ENCODE measurements at regions not wholly inside any gene's neighbourhood (a gene's known extent, or its start where the extent isn't known, plus 50 kb on each side); places are given as distances from the start of the nearest gene placed in this dataset.

- H3K4me3 ChIP-seq (ENCODE audit: low read depth, low read length) = no peak overlapping the region
- TF ChIP-seq, protein P1, sequence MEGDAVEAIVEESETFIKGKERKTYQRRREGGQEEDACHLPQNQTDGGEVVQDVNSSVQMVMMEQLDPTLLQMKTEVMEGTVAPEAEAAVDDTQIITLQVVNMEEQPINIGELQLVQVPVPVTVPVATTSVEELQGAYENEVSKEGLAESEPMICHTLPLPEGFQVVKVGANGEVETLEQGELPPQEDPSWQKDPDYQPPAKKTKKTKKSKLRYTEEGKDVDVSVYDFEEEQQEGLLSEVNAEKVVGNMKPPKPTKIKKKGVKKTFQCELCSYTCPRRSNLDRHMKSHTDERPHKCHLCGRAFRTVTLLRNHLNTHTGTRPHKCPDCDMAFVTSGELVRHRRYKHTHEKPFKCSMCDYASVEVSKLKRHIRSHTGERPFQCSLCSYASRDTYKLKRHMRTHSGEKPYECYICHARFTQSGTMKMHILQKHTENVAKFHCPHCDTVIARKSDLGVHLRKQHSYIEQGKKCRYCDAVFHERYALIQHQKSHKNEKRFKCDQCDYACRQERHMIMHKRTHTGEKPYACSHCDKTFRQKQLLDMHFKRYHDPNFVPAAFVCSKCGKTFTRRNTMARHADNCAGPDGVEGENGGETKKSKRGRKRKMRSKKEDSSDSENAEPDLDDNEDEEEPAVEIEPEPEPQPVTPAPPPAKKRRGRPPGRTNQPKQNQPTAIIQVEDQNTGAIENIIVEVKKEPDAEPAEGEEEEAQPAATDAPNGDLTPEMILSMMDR (conservative IDR thresholded peaks at IDR 0.05; ENCODE audit: low read depth, low read length) = no peak
- no peak for DNase-seq (ENCODE audit: low read depth)
Measured at GRCh38 chr16:35249051-35249450, 1789.6 kb downstream of the TP53TG3F start.

DNA sequence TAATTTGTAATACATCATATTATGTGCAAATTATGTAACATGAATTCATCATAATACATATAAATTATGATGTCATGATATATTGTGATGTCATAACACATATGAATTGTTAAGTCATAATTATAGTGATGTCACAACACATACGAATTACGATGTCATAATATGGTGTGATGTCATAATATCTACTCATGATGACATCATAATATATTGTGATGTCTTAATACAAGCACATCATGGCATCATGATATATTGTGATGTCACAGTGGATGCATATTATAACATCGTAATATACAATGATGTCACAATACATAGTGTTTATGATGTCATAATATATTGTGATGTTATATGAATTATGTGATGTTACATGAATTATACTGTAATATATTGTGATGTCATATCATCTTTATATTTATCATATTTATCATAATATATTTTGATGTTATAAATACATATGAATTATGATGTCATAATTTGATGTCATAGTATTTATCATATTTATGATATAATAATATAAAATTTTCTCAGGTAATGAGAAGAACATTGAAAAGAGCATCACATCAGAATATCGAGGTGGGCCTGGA lies 1793.0 kb downstream of the TP53TG3F start:
- TF ChIP-seq, protein P1 (conservative IDR thresholded peaks at IDR 0.05; ENCODE audit: low read depth, low read length) = no peak
- no peak for DNase-seq (ENCODE audit: low read depth)

DNA sequence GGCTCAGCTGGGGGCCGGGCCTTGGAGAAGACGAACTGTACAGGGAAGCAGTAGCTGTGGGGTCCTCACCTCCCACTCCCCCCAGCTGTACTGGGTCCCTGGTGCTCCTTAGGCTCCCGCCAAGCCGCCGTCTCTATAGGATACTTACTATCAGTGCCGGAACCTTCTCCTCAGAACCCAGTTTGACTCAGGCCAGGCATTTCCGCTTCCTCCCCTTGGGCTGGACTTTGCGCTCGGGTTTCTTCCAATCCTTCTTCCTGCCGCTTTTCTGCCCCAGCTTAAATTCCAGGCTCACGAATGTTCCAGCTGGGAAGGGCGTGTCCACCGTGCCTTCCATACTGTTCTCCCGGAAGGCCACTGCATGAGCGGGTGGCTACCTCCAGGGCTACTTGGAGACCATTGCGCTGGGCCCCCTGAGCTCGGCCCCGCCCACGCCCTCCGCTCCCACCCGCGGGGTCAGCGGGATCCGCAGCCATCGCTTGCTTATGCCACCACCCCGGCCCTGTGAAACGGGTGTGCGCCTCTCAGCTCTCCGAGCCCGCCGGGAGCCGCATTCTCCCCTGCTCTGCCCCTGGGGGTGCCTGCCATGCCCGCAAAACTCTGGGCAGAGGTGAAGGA lies 1795.9 kb downstream of the TP53TG3F start:
- TF ChIP-seq, protein P1 (conservative IDR thresholded peaks at IDR 0.05; ENCODE audit: low read depth, low read length) = no peak
- no peak for DNase-seq (ENCODE audit: low read depth)

More for the DNA sequence above, 1793.0 kb downstream of the TP53TG3F start:
- H3K4me3 ChIP-seq (ENCODE audit: low read depth, low read length) = no peak overlapping the region

DNA sequence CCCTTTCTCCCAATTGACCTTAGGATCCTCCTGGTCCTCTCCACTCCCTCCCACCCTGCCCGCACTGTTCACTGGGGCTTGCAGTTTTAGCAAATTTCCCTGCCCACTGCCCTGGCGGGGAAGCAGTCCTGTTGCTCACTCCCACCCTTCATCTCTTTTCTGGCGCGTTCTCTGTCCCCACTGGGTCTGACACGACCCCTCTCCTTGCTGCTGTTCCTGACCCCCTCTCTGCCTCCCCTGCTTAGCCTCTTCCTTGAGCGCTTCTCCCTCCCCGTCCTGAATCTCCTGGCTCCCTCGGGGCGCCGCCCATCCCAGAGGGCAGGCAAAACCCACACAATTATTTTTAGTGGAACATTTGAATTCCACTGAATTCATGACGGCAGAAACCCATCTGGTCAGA lies 1796.4 kb downstream of the TP53TG3F start:
- H3K4me3 ChIP-seq (ENCODE audit: low read depth, low read length) = no peak overlapping the region
- no peak for DNase-seq (ENCODE audit: low read depth)
- TF ChIP-seq, protein P1 (conservative IDR thresholded peaks at IDR 0.05; ENCODE audit: low read depth, low read length) = no peak

More for the DNA sequence above, 1795.9 kb downstream of the TP53TG3F start:
- H3K4me3 ChIP-seq (ENCODE audit: low read depth, low read length) = no peak overlapping the region

- no peak for DNase-seq (ENCODE audit: low read depth)
- H3K4me3 ChIP-seq (ENCODE audit: low read depth, low read length) = no peak overlapping the region
- TF ChIP-seq, protein P1 (conservative IDR thresholded peaks at IDR 0.05; ENCODE audit: low read depth, low read length) = no peak
Measured at GRCh38 chr16:35258381-35258780, 1799.0 kb downstream of the TP53TG3F start.

- H3K4me3 ChIP-seq (ENCODE audit: low read depth, low read length) = no peak overlapping the region
- no peak for DNase-seq (ENCODE audit: low read depth)
- TF ChIP-seq, protein P1 (conservative IDR thresholded peaks at IDR 0.05; ENCODE audit: low read depth, low read length) = no peak
Measured at GRCh38 chr16:35295856-35296255, 1836.4 kb downstream of the TP53TG3F start.
